HG03280 (cell line): ENCODE measurements at regions not wholly inside any gene's neighbourhood (a gene's known extent, or its start where the extent isn't known, plus 50 kb on each side); places are given as distances from the start of the nearest gene placed in this dataset.

Source experiments
- ATAC-seq: cut with Tn5 transposase; IDR thresholded peaks from one replicate; pipeline ENCODE4 v1.9.1; 2021; ENCODE audit warnings: mild to moderate bottlenecking, moderate library complexity; ENCODE audit not compliant: unreplicated experiment

DNA sequence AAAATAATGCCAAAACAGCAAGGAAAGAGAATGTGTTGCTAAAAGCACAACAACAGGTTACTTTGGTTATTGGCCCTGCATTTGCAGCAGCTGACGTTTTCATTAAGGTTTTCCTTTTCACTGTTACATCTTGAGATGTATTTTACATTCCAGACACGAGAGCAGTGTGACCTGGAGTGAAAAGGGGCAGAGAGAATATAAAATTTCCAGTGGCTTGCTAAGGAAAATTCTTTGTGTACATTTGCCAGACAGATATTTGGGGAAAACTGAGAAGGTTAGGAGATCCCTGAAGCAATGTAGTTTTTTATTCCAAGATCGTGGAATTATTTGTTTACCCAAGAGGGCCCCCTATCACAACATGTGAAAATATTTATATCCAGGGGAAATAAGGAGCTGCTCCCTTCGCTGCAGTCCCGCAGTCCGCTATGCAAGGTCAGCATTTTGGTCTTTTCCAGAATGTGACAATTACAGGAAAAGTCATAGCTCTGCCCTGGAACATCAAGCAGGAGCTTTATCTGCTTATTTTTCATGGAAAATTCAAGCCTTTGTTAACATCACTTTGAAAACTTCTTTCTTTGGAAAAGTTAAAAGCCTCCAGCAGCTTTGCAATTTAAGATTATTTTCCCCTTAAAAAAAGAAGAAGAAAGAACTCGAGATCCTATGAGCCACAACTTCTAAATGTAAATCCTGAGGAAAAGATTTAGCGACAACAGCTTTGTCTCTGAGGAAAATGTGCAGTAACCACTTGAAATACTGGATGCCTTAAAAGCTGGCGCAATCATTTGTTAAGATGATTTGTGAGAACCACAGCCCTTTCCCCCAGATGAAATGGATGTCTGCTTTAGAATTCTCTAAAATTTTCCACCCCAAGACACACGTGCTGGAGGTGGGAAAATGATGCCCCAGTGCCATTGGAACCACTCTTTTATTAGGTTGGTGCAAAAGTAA is 256.4 kb upstream of the TPM1 start:
- no peak for ATAC-seq

DNA sequence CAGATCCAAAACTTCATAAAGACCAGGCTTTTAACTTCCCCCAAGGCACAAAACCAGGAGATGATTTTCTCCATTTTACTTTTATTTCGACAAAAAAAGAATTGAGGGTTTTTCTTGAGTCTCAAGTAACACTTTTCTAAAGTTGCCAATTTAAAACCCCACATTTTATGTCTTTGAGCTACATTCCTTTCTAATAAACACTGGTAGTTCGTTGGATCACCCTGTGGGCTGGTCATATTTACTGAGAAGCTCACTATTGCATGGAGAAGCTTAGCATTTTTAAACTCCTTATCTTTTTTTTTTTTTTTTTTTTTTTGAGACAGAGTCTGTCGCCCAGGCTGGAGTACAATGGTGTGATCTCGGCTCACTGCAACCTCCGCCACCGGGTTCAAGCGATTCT is 255.1 kb upstream of the TPM1 start:
- no peak for ATAC-seq

DNA sequence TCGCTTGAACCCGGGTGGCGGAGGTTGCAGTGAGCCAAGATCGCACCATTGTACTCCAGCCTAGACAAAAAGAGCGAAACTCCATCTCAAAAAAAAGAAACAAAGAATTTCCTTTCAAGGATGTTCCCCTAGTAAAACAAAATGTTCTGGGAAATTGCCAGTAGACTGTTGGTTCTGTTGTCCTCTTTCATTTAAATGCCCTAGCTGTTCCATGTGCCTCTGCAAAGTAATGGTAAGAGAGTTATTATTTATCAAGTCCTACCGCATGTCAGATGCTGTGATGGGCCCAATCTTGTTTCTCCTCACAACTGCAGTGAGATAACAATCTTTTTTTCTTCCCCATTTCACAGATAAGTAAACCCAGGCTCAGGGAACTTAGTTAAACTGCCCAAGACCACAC is 254.3 kb upstream of the TPM1 start:
- ATAC-seq, result no peak

DNA sequence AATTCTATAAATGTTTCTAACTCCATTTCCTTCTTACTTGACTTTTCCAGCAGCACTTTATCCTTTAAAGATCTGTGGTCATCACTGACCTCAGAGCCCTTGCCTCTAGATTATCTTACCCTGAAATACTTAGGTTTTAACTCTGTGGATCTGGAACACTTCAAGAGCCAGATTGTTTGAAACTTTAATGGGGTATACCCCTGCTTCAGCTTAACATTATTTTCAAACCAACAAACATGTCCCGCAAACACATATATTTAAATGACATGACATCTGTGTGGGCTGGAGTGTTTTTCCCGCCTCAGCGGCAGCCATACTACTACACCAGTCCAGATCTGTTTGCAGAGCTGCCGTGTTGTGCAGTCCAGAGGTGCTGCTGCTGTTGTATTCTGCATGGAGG is 252.0 kb upstream of the TPM1 start:
- ATAC-seq, result no peak

DNA sequence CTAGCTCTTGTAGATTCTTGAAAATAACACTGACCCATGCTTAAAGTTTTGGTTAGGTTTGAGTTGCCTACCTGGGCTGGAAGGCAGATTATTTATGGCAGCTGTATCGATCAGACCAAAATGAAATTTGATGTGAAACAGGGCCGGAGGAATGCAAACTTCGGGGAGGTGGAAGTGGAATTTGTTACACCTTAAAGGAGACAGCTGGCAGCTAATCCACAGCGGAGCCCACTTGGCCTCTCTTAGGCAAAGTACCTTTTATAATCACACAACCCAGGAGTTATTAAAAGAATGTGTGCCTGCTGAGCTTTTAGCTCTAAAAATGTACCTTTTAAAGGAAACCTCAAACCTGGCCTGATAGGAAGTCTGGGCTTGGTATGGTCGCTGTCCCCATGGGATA is 250.9 kb upstream of the TPM1 start:
- no peak for ATAC-seq

DNA sequence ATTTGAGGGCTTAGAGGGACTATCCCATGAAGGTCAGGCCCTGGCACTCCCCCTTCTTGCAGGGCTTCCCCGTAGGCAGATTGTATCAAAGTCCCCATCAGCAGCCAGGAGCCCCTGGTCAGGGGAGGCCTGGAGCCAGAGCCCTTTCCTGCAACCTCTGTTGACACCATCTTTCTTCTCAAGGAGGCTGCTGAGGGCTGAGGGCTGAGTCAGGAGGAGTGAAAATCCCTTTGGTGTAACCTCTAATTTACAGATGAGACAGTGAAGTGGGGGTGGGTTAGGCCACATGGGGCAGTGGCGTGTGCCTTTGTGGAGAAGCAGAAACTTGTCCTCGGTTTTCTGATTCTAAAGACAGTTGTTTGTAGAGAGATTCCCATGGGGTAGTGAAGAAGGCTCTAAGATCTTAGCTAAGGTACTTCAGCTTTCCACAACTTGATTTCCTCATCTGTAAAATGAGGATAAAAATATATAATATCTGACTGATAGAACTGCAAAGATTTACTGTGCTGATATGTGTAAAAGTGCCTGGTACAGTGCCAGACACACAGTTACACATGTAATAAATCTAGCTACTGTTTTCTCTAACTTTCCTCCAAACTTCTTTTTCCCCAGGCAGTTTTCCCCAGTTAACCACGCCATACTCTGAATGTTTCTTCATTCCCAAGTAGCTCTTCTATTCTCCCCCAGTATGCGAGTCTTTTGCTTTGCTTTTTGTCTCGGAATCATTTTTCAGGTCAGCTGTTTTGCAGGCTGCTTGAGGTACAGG is 249.4 kb upstream of the TPM1 start:
- no peak for ATAC-seq

DNA sequence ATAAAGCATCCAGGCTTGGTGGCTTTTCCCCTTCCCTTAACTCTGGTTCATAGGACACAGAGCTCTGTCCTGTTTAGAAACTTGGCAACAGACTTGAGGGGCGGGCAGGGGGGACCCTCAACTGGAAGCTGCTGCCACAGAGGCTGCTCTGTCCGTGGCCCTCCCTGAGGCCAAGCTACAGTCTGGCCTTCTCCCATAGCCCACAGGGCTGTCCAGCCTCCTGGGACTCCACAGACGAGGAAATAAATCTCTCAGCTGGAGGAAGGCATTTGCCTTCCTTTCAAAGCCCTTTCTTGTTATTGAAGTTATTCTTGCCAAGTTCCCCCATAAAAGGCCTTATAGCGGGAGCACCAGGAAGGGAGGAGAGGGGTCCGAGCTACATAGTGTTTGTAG is 248.8 kb upstream of the TPM1 start:
- no peak for ATAC-seq

DNA sequence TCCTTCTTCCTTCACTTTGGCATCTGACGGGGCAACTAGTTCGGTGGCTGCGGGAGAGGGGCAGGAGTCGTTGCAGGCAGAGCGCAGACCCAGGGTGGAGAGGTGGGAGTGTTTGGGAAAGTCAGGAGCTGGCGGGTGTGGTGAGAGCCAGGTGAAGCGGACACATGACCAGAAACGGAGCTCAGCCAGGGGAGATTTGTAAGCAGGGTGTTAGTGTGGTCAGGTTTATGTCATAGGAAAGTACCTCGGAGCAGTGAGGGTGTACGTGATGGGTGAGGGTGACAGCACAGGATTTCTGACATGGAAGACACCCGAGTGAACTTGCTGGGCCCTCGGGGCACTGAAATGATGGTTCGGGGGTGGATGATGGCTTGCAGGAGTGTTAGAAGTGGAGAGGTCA is 247.4 kb upstream of the TPM1 start:
- no peak for ATAC-seq

DNA sequence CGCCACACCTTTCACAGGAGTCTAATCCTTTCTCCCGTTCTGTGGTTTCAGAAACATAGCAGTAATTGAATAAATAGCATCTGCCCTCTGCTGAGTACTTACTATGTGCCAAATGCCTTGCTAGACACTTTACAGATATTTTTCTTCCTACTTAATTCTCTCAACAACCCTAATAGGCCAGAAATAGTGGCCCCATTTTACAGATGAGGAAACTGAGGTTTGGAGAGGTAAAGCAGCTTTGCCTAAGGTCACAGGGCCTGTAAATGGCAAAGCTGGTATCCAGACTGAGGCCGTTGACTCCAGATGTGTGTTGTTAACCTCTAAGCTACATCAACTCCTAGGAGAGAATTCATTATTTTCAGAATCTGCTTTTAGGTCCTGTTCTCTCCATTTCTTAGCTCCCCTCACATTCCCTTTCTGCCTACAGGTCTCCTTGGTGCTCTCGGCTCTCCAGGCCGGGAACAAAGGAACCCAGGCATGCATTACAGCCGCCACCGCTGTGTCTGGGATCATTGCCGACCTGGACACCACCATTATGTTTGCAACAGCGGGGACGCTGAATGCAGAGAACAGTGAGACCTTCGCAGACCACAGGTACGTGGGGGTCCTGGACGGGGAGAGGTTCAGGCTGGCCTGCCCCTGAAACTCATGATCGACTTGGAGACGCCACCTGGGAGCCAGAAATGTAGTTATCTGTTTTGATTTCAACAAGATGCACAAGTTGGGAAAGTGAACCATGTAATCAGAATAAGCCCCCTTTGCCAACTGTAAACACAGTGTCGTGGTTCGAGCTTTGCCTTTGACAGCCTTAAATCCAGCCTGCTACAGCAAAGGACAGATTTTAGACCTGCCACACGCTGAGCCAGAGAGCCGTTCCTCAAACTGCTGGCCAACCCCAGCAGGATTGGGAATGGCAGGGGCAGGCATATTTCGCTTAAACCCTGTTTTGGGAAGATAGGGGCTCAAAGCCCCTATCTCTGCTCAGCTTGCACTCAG is 246.5 kb upstream of the TPM1 start:
- ATAC-seq, result no peak

DNA sequence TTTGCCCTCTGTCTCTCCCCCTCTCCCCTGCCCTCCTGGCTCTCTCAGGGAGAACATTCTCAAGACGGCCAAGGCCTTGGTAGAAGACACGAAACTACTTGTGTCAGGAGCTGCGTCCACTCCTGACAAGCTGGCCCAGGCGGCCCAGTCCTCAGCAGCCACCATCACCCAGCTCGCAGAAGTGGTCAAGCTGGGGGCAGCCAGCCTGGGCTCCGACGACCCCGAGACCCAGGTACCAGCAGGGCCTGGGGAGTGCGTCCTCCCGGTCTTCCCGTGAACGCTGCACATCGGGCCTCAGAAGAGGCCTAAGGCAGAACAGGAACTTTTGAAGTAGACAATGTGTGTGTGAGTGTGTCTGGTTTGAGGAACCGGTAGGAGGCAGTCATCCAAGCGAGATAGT is 245.4 kb upstream of the TPM1 start:
- no peak for ATAC-seq

DNA sequence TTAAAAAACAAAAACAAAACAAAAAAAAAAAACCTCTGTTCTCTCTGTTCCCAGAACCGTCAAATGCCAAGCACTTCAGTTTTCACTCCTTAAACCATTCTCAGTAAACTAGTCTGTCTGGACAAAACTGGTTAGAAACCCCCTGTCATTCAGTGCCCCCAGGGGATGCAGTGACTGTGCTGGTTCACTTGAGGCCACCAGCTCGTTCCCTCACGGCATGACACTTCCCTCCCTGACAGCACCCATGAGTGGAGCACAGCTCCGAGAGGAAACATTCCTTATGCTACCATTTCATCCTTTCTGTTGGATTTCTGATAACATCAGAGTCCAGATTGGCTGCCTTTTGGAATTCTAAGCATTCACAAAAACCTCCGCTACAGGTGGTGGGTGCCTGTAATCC is 244.0 kb upstream of the TPM1 start:
- ATAC-seq, result no peak

DNA sequence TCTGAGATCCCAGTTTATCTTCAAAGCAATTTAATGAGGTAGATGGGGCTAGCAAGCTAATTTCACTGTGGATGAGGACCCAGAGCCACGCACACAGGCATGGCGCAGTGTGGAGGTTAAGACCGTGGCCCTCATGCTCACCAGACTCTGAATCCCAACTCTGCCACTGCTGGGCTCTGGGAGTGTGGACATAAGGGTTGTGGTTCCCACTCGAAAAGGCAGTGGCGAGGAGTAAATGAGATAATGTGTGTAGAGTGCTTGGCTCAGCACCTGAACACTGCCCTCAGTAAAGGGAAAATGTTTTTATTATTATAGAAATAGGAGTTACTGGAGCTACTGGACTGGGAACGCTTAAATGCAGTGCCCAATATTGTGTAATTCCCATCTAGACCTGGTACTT is 243.5 kb upstream of the TPM1 start:
- no peak for ATAC-seq

DNA sequence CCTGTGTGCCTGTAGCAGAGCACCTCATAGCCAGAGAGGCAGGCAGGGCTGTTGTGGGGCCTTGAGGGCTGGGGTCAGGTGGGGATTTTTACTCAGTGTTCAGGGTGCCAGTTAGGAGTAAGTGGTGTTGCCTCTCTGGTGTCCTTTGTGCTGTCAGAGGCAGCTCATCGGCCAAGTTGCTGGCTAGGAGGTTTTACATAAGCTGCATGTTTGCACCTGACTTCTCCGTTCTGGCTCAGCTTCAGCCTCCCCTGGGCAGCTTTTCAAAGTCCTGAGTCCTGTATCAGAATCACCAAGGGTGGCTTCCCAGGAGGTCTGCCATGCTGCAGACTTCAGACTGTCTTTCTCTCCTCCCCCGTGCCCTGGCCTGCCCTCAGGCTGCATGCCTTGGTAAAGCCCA is 242.6 kb upstream of the TPM1 start:
- no peak for ATAC-seq

DNA sequence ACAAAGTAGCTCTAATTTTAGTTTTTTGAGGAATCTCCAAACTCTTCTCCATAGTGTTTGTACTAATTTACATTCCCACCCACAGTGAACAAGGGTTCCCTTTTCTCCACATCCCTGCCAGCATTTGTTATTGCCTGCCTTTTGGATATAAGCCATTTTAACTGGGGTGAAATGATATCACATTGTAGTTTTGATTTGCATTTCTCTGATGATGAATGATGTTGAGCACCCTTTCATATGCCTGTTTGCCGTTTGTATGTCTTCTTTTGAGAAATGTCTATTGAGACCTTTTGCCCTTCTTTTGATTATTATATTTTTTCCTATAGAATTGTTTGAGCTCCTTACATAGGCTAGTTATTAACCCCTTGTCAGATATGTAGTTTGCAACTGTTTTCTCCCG is 239.9 kb upstream of the TPM1 start:
- ATAC-seq, result no peak

DNA sequence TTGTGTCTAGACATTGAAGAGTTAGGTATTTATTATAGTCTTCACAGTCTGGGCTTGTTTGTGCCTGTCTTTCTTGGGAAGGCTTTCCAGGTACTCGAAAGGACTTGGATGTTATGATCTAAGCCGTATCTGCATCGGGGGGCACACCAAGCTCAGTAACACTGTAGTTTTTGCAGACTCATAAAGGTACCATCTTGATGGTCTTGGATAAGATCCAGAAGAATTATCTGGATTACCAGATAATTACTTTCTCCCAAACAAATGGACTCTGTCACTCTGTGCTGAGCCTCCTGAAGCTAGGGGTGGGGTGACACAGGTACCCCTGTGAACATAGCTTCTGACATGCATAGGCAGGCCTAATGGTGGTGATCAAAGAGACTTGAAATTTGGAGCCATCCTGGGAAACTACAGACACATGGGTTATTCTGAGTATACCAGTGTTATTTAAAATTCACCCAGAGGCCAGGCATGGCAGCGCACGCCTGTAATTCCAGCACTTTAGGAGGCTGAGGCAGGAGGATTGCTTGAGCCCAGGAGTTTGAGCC is 238.6 kb upstream of the TPM1 start:
- ATAC-seq, result no peak

DNA sequence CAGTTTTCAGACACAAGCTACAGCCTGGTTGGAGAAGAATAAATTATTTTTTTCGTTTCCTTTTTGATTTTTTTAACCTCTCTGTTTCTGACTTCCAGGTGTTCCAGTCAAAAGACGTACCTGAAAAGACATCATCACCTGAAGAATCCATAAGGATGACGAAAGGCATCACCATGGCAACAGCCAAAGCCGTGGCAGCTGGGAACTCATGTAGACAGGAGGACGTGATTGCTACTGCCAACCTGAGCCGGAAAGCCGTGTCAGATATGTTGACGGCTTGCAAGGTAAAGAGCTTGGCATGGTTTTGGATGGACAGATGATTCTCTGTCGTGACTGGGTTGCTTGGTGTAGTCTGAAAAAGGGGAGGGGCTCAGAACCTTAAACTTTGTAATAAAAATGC is 237.0 kb upstream of the TPM1 start:
- ATAC-seq, result no peak

DNA sequence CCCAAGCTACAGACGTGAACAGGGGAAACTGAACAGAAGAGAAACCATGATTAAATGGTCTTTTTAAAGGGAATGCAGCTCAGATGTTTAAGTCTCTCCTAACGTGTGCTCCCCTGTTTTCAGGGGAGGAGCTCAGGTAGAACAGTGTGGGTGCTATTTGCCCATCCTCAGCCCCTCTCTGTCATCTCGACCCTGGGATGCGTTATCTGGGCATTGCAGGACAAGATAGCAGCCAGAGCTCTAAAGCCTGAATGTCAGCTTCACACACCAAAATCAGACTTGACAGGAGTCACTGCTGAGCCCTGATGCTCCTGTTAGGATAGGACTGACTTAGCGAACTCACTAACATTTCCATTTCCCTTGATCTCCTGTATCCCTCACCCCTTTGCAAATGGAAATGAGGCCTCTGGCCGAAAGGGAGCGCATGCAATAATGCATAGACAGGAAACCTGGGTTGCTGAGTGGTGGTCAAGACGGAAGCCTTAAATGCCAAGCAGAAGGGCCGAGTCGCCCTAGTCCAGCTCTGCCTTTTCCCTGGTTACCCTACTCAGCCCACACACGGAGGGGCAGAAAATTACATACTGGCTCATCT is 234.9 kb upstream of the TPM1 start:
- ATAC-seq, result no peak

DNA sequence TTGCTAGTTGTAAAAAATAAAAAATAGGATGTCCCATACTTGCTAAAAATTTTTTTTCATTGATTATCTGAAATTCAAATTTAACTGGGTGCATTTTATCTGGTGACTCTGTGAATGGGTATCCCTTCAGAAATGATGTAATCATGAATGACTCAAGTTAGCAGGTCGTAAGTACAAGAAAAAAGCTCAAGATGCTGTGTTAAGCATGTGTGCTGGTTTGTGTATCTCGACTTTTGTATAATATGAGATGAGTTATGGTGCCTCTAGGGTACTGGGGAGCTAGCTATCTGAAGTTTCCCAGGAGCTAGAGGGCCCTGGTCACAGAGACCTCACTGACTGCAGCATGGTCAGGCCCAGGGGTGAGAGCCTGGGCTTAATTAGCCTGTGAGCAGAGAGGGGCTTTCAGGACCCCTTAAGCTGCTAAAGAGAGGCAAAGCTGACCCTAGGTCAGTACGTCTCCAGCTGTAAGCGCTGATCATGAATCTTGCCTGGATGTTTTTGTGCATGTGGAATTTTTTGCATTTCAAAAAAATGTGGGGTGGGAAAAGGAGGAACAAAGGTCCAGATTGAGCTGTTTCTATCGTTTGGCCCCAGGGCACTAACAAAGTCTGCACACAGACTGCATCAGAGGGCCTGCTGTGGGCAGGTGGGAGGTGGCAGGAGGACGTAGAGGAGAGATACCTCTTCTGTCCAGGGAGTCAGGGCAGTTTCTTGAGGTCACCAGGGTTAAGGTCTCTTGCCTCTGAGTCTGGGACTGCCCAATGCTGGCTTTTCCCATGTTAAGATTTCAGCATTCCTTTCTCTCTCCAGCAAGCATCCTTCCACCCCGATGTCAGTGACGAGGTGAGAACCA is 233.2 kb upstream of the TPM1 start:
- ATAC-seq, result no peak

DNA sequence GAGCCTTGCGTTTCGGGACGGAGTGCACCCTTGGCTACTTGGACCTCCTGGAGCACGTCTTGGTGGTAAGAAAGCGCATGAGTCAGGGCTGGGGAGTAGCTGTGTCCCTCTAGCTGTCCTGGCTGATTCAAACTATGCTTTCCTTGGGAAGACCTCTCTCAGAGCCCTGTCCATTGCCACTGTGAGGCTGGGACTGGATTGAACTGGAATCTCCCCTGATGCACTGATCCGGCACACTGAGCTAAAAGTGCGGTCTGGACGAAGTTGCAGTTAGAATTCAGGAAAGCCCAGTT is 232.6 kb upstream of the TPM1 start:
- ATAC-seq, result no peak

DNA sequence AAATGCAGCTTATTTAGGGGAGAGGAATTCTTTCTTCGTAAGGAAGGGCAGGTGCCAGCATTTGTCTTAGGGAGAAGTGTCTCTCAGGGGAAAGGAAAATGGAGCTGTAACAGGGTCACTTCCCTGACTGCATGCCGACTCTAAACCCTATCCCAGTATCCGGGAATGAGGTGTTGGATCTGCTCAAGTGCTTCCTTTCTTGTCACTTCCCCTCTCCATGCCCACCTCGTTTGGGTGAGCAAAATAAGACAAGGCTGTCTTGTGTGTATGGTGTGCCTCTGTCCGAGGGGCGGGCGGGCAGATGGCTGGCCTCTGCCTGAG is 230.1 kb upstream of the TPM1 start:
- ATAC-seq, result no peak
